CD4-positive, alpha-beta T cell (primary cell): ENCODE measurements at regions not wholly inside any gene's neighbourhood (a gene's known extent, or its start where the extent isn't known, plus 50 kb on each side); places are given as distances from the start of the nearest gene placed in this dataset.
"Not testable (repeated sequence)": the region's sequence is repeated elsewhere in the genome, so short reads cannot be mapped to it uniquely, and the experiment has no call there.

Source experiments
- ATAC-seq: fragments of 200-7000 bp; cut with Tn5 transposase; one replicate; pipeline ENCODE4 v1.10.0; 2022; ENCODE audit warnings: mild to moderate bottlenecking; ENCODE audit not compliant: poor library complexity
- CTCF ChIA-PET: fragments of 350-600 bp; sonication (Branson Sonifier 250); formaldehyde crosslinking; loops from one replicate; lab custom pipeline; 2021; ENCODE audit warnings: antibody characterized with exemption, inconsistent platforms; lab: Charles Lee
- POLR2A ChIA-PET: fragments of 350-600 bp; sonication (Branson Sonifier 250); formaldehyde crosslinking; loops from one replicate; lab custom pipeline; 2021; ENCODE audit warnings: antibody characterized with exemption, inconsistent platforms; lab: Charles Lee
- DNase-seq, 14 experiments: peaks; one replicate each; pipeline ENCODE4 v3.0.0-alpha.2; 2013 to 2020; ENCODE audit warnings: mixed read lengths in 2 of 14
- H3K27ac ChIP-seq, 2 donors: one replicate each; pipeline versions ENCODE4 v1.5.1 to v1.7.0; 2013; ENCODE audit warnings: low read length in 2 of 2, low read depth in 1 of 2, mild to moderate bottlenecking in 1 of 2
- H3K27me3 ChIP-seq, 2 experiments: 1 replicate in 1 of 2; 2 replicates in 1 of 2; pipeline versions ENCODE4 v1.6.1 to v1.7.0; 2013; ENCODE audit warnings: low read length in 2 of 2, control low read depth in 1 of 2, mild to moderate bottlenecking in 1 of 2, moderate library complexity in 1 of 2; ENCODE audit not compliant: insufficient read depth in 2 of 2, control insufficient read depth in 1 of 2
- H3K36me3 ChIP-seq: one replicate; pipeline ENCODE4 v1.6.1; 2013; ENCODE audit warnings: low read length, control low read depth; ENCODE audit not compliant: insufficient read depth
- H3K4me1 ChIP-seq: one replicate; pipeline ENCODE4 v1.6.1; 2013; ENCODE audit warnings: low read length, control low read depth; ENCODE audit not compliant: insufficient read depth
- H3K4me3 ChIP-seq: one replicate; pipeline ENCODE4 v1.5.1; 2013; ENCODE audit warnings: mild to moderate bottlenecking, low read length, moderate library complexity
- H3K9me3 ChIP-seq, 2 experiments: 1 replicate in 1 of 2; 2 replicates in 1 of 2; pipeline versions ENCODE4 v1.6.1 to v1.7.0; 2013; ENCODE audit warnings: low read length in 2 of 2, mild to moderate bottlenecking in 2 of 2, control low read depth in 1 of 2, moderate library complexity in 1 of 2; ENCODE audit not compliant: control insufficient read depth in 1 of 2, insufficient read depth in 1 of 2
- H3K27ac Mint-ChIP-seq: one replicate; pipeline ENCODE4 v1.8.0; 2020; ENCODE audit warnings: mixed read lengths
- H3K27me3 Mint-ChIP-seq: one replicate; pipeline ENCODE4 v1.8.0; 2021; ENCODE audit warnings: mixed read lengths
- H3K36me3 Mint-ChIP-seq: one replicate; pipeline ENCODE4 v1.8.0; 2021; ENCODE audit warnings: low read depth, mixed read lengths
- H3K4me1 Mint-ChIP-seq: one replicate; pipeline ENCODE4 v1.8.0; 2021; ENCODE audit warnings: low read depth, mixed read lengths
- H3K4me3 Mint-ChIP-seq: one replicate; pipeline ENCODE4 v1.8.0; 2020; ENCODE audit warnings: mild to moderate bottlenecking, mixed read lengths
- H3K9me3 Mint-ChIP-seq: one replicate; pipeline ENCODE4 v1.8.0; 2020; ENCODE audit warnings: mixed read lengths
- intact Hi-C, 2 experiments: fragments of 100-400 bp; cut with DNase I in 1 of 2; cut with micrococcal nuclease in 1 of 2; formaldehyde crosslinking; loops; one replicate each; pipeline versions ENCODE4 v1.15.1 to v1.9.0; 2023 to 2025; cut with DNase I, micrococcal nuclease
- TF ChIP-seq, protein P1 (sequence below): fragments of 200-600 bp; IDR thresholded peaks from one replicate; pipeline ENCODE4 v1.8.0; 2022; ENCODE audit warnings: antibody characterized with exemption, mild to moderate bottlenecking

GRCh38 chr3:4071481-4072184 lies 231.5 kb upstream of the SETMAR start:
- Mint-ChIP-seq H3K36me3 (peaks cover 3% of the 10 kb centered on the region), H3K4me3 (no peak overlapping the region), H3K27me3 (no peaks in the 10 kb centered on the region), H3K4me1 (no peaks in the 10 kb centered on the region), H3K27ac (no peak overlapping the region), H3K9me3 (peaks cover 9% of the 10 kb centered on the region)
- DNase-seq (peak in 2 of 14 experiments; percentile 7 to 40), ATAC-seq (no peak)
- H3K9me3 ChIP-seq, result peaks cover 0 to 5% of the 10 kb centered on the region in 2 experiments
- POLR2A ChIA-PET, result interaction anchor here (0.8 kb wide), 1 partner anchor 10 kb away, joined by 3 read pairs; no protein-coding TSS in a partner anchor
- H3K27ac ChIP-seq, result no peak overlapping the region
- CTCF ChIA-PET, result no interaction called here
- intact Hi-C loops, result no loop called here
- no peaks in the 10 kb centered on the region for H3K36me3 ChIP-seq
- H3K4me1 ChIP-seq, result peaks cover 10% of the 10 kb centered on the region
- no peak overlapping the region for H3K4me3 ChIP-seq
- TF ChIP-seq, protein P1, sequence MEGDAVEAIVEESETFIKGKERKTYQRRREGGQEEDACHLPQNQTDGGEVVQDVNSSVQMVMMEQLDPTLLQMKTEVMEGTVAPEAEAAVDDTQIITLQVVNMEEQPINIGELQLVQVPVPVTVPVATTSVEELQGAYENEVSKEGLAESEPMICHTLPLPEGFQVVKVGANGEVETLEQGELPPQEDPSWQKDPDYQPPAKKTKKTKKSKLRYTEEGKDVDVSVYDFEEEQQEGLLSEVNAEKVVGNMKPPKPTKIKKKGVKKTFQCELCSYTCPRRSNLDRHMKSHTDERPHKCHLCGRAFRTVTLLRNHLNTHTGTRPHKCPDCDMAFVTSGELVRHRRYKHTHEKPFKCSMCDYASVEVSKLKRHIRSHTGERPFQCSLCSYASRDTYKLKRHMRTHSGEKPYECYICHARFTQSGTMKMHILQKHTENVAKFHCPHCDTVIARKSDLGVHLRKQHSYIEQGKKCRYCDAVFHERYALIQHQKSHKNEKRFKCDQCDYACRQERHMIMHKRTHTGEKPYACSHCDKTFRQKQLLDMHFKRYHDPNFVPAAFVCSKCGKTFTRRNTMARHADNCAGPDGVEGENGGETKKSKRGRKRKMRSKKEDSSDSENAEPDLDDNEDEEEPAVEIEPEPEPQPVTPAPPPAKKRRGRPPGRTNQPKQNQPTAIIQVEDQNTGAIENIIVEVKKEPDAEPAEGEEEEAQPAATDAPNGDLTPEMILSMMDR, result no peak
- H3K27me3 ChIP-seq, result no peaks in the 10 kb centered on the region

- H3K27ac ChIP-seq, H3K27me3 Mint-ChIP-seq, POLR2A ChIA-PET, H3K9me3 Mint-ChIP-seq, H3K4me3 Mint-ChIP-seq, H3K9me3 ChIP-seq, intact Hi-C loops, H3K4me1 ChIP-seq, DNase-seq, H3K36me3 ChIP-seq, H3K4me3 ChIP-seq, ATAC-seq, CTCF ChIA-PET, H3K27ac Mint-ChIP-seq, H3K36me3 Mint-ChIP-seq, H3K27me3 ChIP-seq, H3K4me1 Mint-ChIP-seq: not testable (repeated sequence)
Observed at GRCh38 chr3:4077278-4077677, 225.9 kb upstream of the SETMAR start.

- Mint-ChIP-seq H3K4me3 (no peak overlapping the region), H3K4me1 (no peaks in the 10 kb centered on the region), H3K36me3 (no peaks in the 10 kb centered on the region), H3K27me3 (no peaks in the 10 kb centered on the region), H3K9me3 (peaks cover 4% of the 10 kb centered on the region), H3K27ac (no peak overlapping the region)
- H3K4me1 ChIP-seq, result no peaks in the 10 kb centered on the region
- H3K27me3 ChIP-seq, result no peaks in the 10 kb centered on the region
- ChIA-PET POLR2A (interaction anchor here (0.7 kb wide), 1 partner anchor 24 kb away, joined by 3 read pairs; no protein-coding TSS in a partner anchor), CTCF (no interaction called here)
- DNase-seq (no peak), ATAC-seq (no peak)
- H3K9me3 ChIP-seq, result peaks cover 0 to 5% of the 10 kb centered on the region in 2 experiments
- no peak overlapping the region for H3K27ac ChIP-seq
- H3K36me3 ChIP-seq, result no peaks in the 10 kb centered on the region
- TF ChIP-seq, protein P1, result no peak
- intact Hi-C loops, result no loop called here
- no peak overlapping the region for H3K4me3 ChIP-seq
Observed at GRCh38 chr3:4077950-4078349, 225.2 kb upstream of the SETMAR start.

DNA sequence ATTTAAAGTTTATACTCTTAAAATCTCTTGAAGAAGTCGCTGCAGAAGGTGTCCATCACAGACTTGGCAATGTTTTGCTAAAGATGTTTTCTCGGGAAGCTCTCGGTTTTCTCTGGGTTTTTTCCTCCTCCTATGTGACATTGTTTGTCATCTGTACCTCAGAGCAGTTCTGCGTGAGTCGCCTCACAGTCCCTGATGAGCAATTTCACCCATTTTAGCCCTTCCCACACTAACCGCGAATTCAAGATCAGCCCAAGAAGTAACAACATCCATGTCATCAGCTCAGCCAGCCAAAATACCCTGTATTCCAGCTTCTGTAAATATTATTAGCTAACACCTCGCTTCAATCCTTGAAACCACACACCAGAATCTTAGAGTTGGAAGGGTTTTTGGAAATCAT lies 224.3 kb upstream of the SETMAR start:
- no peaks in the 10 kb centered on the region for H3K4me1 Mint-ChIP-seq
- TF ChIP-seq, protein P1, result no peak
- H3K9me3 Mint-ChIP-seq, result peaks cover 4% of the 10 kb centered on the region
- no peaks in the 10 kb centered on the region for H3K27me3 Mint-ChIP-seq
- Histone ChIP-seq H3K27me3 (no peaks in the 10 kb centered on the region), H3K9me3 (peaks cover 0 to 5% of the 10 kb centered on the region in 2 experiments), H3K4me3 (no peak overlapping the region), H3K36me3 (no peaks in the 10 kb centered on the region), H3K4me1 (no peaks in the 10 kb centered on the region), H3K27ac (no peak overlapping the region)
- ChIA-PET CTCF (no interaction called here), POLR2A (no interaction called here)
- no peak overlapping the region for H3K4me3 Mint-ChIP-seq
- intact Hi-C loops, result no loop called here
- DNase-seq (no peak), ATAC-seq (no peak)
- no peaks in the 10 kb centered on the region for H3K36me3 Mint-ChIP-seq
- no peak overlapping the region for H3K27ac Mint-ChIP-seq
